Naive thymus-derived CD4-positive, alpha-beta T cell (primary cell): ENCODE measurements at regions not wholly inside any gene's neighbourhood (a gene's known extent, or its start where the extent isn't known, plus 50 kb on each side); places are given as distances from the start of the nearest gene placed in this dataset.

Source experiments
- ATAC-seq: fragments of 150-1000 bp; cut with Tn5 transposase; 2 replicates; pipeline ENCODE4 v1.10.0; 2021; ENCODE audit warnings: mild to moderate bottlenecking, moderate library complexity
- CTCF ChIA-PET: fragments of 350-600 bp; sonication (Branson Sonifier 250); formaldehyde crosslinking; loops from one replicate; lab custom pipeline; 2021; ENCODE audit warnings: antibody characterized with exemption; lab: Charles Lee
- POLR2A ChIA-PET: fragments of 350-600 bp; sonication (Branson Sonifier 250); formaldehyde crosslinking; loops from one replicate; lab custom pipeline; 2021; ENCODE audit warnings: antibody characterized with exemption, inconsistent platforms; lab: Charles Lee
- DNase-seq, 9 donors: peaks; one replicate each; pipeline versions ENCODE4 v3.0.0 to v3.0.0-alpha.2; 2020 to 2022; ENCODE audit warnings: mixed read lengths in 1 of 9
- H3K27ac ChIP-seq: one replicate; pipeline ENCODE4 v1.7.0; 2013; ENCODE audit warnings: mild to moderate bottlenecking, low read depth, low read length, moderate library complexity
- H3K27me3 ChIP-seq, 2 donors: one replicate each; pipeline ENCODE4 v1.7.0; 2013; ENCODE audit warnings: low read length in 2 of 2, mild to moderate bottlenecking in 2 of 2, moderate library complexity in 2 of 2; ENCODE audit not compliant: control insufficient read depth in 2 of 2, insufficient read depth in 2 of 2
- H3K36me3 ChIP-seq, 3 experiments: 1 replicate in 2 of 3; 2 replicates in 1 of 3; pipeline ENCODE4 v1.7.0; 2013; ENCODE audit warnings: low read length in 3 of 3, mild to moderate bottlenecking in 3 of 3, moderate library complexity in 1 of 3; ENCODE audit not compliant: insufficient read depth in 3 of 3, control insufficient read depth in 2 of 3
- H3K4me1 ChIP-seq, 2 donors: one replicate each; pipeline ENCODE4 v1.7.0; 2013; ENCODE audit warnings: low read length in 2 of 2, mild to moderate bottlenecking in 2 of 2, moderate library complexity in 1 of 2; ENCODE audit not compliant: control insufficient read depth in 2 of 2, insufficient read depth in 2 of 2
- H3K4me3 ChIP-seq: 2 replicates; pipeline ENCODE4 v1.7.0; 2013; ENCODE audit warnings: mild to moderate bottlenecking, low read length
- H3K9me3 ChIP-seq, 3 experiments: 1 replicate in 2 of 3; 2 replicates in 1 of 3; pipeline ENCODE4 v1.7.0; 2013; ENCODE audit warnings: low read length in 3 of 3; ENCODE audit not compliant: control insufficient read depth in 2 of 3
- H3K27ac Mint-ChIP-seq, 9 donors: one replicate each; pipeline ENCODE4 v1.8.0; 2020 to 2022; ENCODE audit warnings: mixed read lengths in 9 of 9, mild to moderate bottlenecking in 8 of 9, moderate library complexity in 5 of 9, inconsistent platforms in 2 of 9
- H3K27me3 Mint-ChIP-seq, 5 donors: one replicate each; pipeline ENCODE4 v1.8.0; 2021 to 2022; ENCODE audit warnings: mixed read lengths in 5 of 5, mild to moderate bottlenecking in 1 of 5
- H3K36me3 Mint-ChIP-seq, 5 donors: one replicate each; pipeline ENCODE4 v1.8.0; 2020 to 2022; ENCODE audit warnings: mixed read lengths in 5 of 5, mild to moderate bottlenecking in 3 of 5, inconsistent platforms in 1 of 5
- H3K4me1 Mint-ChIP-seq, 7 donors: one replicate each; pipeline ENCODE4 v1.8.0; 2020 to 2022; ENCODE audit warnings: mixed read lengths in 7 of 7, mild to moderate bottlenecking in 3 of 7, inconsistent platforms in 1 of 7
- H3K4me3 Mint-ChIP-seq, 10 donors: one replicate each; pipeline ENCODE4 v1.8.0; 2020 to 2022; ENCODE audit warnings: mild to moderate bottlenecking in 10 of 10, mixed read lengths in 10 of 10, moderate library complexity in 6 of 10, inconsistent platforms in 2 of 10
- H3K9me3 Mint-ChIP-seq, 11 donors: one replicate each; pipeline ENCODE4 v1.8.0; 2020 to 2022; ENCODE audit warnings: mixed read lengths in 11 of 11, mild to moderate bottlenecking in 4 of 11, inconsistent platforms in 1 of 11, moderate library complexity in 1 of 11
- intact Hi-C, 2 donors: fragments of 100-400 bp; cut with micrococcal nuclease; formaldehyde crosslinking; loops; one replicate each; pipeline ENCODE4 v1.15.1; 2023

GRCh38 chr2:115904516-115904915, 1462.1 kb downstream of the DPP10 start:
- Histone ChIP-seq H3K4me1 (no peaks in the 10 kb centered on the region), H3K36me3 (no peaks in the 10 kb centered on the region), H3K9me3 (no peaks in the 10 kb centered on the region), H3K27me3 (no peaks in the 10 kb centered on the region), H3K4me3 (no peak overlapping the region), H3K27ac (no peak overlapping the region)
- Mint-ChIP-seq H3K4me1 (no peaks in the 10 kb centered on the region), H3K9me3 (peaks cover 0 to 34% (median 9%) of the 10 kb centered on the region in 11 donors), H3K27me3 (no peaks in the 10 kb centered on the region), H3K27ac (no peak overlapping the region), H3K4me3 (no peak overlapping the region), H3K36me3 (no peaks in the 10 kb centered on the region)
- DNase-seq (no peak), ATAC-seq (no peak)
- ChIA-PET CTCF (no interaction called here), POLR2A (no interaction called here)
- intact Hi-C loops = no loop called here

- no peaks in the 10 kb centered on the region for H3K4me1 ChIP-seq
- intact Hi-C loops = no loop called here
- no peak overlapping the region for H3K27ac ChIP-seq
- H3K9me3 Mint-ChIP-seq = peaks cover 2 to 23% (median 7%) of the 10 kb centered on the region in 11 donors
- DNase-seq (no peak), ATAC-seq (no peak)
- H3K9me3 ChIP-seq = no peaks in the 10 kb centered on the region
- no peaks in the 10 kb centered on the region for H3K36me3 ChIP-seq
- H3K4me3 ChIP-seq = no peak overlapping the region
- ChIA-PET POLR2A (no interaction called here), CTCF (no interaction called here)
- H3K36me3 Mint-ChIP-seq = no peaks in the 10 kb centered on the region
- no peaks in the 10 kb centered on the region for H3K27me3 Mint-ChIP-seq
- H3K4me1 Mint-ChIP-seq = no peaks in the 10 kb centered on the region
- no peak overlapping the region for H3K4me3 Mint-ChIP-seq
- no peak overlapping the region for H3K27ac Mint-ChIP-seq
- H3K27me3 ChIP-seq = no peaks in the 10 kb centered on the region
Observed at GRCh38 chr2:115908731-115909130, 1466.3 kb downstream of the DPP10 start.

- ATAC-seq = no peak
Observed at GRCh38 chr2:115910270-115910669, 1467.8 kb downstream of the DPP10 start.

GRCh38 chr2:115913921-115914320, 1471.5 kb downstream of the DPP10 start:
- no peaks in the 10 kb centered on the region for H3K27me3 ChIP-seq
- Mint-ChIP-seq H3K4me1 (no peaks in the 10 kb centered on the region), H3K27me3 (no peaks in the 10 kb centered on the region), H3K9me3 (peaks cover 0 to 28% (median 8%) of the 10 kb centered on the region in 11 donors), H3K4me3 (no peak overlapping the region), H3K36me3 (no peaks in the 10 kb centered on the region), H3K27ac (no peak overlapping the region)
- POLR2A ChIA-PET = no interaction called here
- no peaks in the 10 kb centered on the region for H3K4me1 ChIP-seq
- no peak overlapping the region for H3K27ac ChIP-seq
- no peaks in the 10 kb centered on the region for H3K36me3 ChIP-seq
- CTCF ChIA-PET = no interaction called here
- DNase-seq (no peak), ATAC-seq (no peak)
- intact Hi-C loops = no loop called here
- H3K9me3 ChIP-seq = no peaks in the 10 kb centered on the region
- H3K4me3 ChIP-seq = no peak overlapping the region

More at GRCh38 chr2:115910270-115910669, 1467.8 kb downstream of the DPP10 start:
- no peak overlapping the region for H3K27ac ChIP-seq
- POLR2A ChIA-PET = no interaction called here
- H3K9me3 ChIP-seq = no peaks in the 10 kb centered on the region
- H3K4me3 ChIP-seq = no peak overlapping the region
- no peak for DNase-seq
- H3K4me1 ChIP-seq = no peaks in the 10 kb centered on the region
- no peaks in the 10 kb centered on the region for H3K36me3 ChIP-seq
- Mint-ChIP-seq H3K27ac (no peak overlapping the region), H3K27me3 (no peaks in the 10 kb centered on the region), H3K9me3 (peaks cover 0 to 18% (median 6%) of the 10 kb centered on the region in 11 donors), H3K4me3 (no peak overlapping the region), H3K36me3 (no peaks in the 10 kb centered on the region), H3K4me1 (no peaks in the 10 kb centered on the region)
- intact Hi-C loops = no loop called here
- no peaks in the 10 kb centered on the region for H3K27me3 ChIP-seq
- CTCF ChIA-PET = no interaction called here

- ATAC-seq (no peak), DNase-seq (no peak)
- H3K36me3 ChIP-seq = no peaks in the 10 kb centered on the region
- Mint-ChIP-seq H3K4me3 (no peak overlapping the region), H3K4me1 (no peaks in the 10 kb centered on the region), H3K27ac (no peak overlapping the region), H3K27me3 (peaks cover 0 to 4% (median 0%) of the 10 kb centered on the region in 5 donors), H3K36me3 (no peaks in the 10 kb centered on the region), H3K9me3 (peaks cover 4 to 31% (median 14%) of the 10 kb centered on the region in 11 donors)
- CTCF ChIA-PET = no interaction called here
- no peaks in the 10 kb centered on the region for H3K4me1 ChIP-seq
- H3K27ac ChIP-seq = no peak overlapping the region
- H3K4me3 ChIP-seq = no peak overlapping the region
- POLR2A ChIA-PET = no interaction called here
- intact Hi-C loops = no loop called here
- no peaks in the 10 kb centered on the region for H3K9me3 ChIP-seq
- H3K27me3 ChIP-seq = no peaks in the 10 kb centered on the region
Observed at GRCh38 chr2:115921541-115921940, 1479.1 kb downstream of the DPP10 start.

GRCh38 chr2:115939902-115940301, 1497.5 kb downstream of the DPP10 start:
- no peaks in the 10 kb centered on the region for H3K27me3 Mint-ChIP-seq
- CTCF ChIA-PET = no interaction called here
- H3K9me3 Mint-ChIP-seq = peaks cover 1 to 24% (median 9%) of the 10 kb centered on the region in 11 donors
- no peak overlapping the region for H3K27ac Mint-ChIP-seq
- no peak overlapping the region for H3K27ac ChIP-seq
- no peaks in the 10 kb centered on the region for H3K36me3 ChIP-seq
- H3K4me3 Mint-ChIP-seq = no peak overlapping the region
- intact Hi-C loops = no loop called here
- H3K4me1 Mint-ChIP-seq = no peaks in the 10 kb centered on the region
- no peak overlapping the region for H3K4me3 ChIP-seq
- no peaks in the 10 kb centered on the region for H3K9me3 ChIP-seq
- H3K36me3 Mint-ChIP-seq = no peaks in the 10 kb centered on the region
- POLR2A ChIA-PET = no interaction called here
- no peaks in the 10 kb centered on the region for H3K4me1 ChIP-seq
- no peak for ATAC-seq
- no peak for DNase-seq
- no peaks in the 10 kb centered on the region for H3K27me3 ChIP-seq

GRCh38 chr2:115942800-115943199, 1500.4 kb downstream of the DPP10 start:
- Histone ChIP-seq H3K36me3 (no peaks in the 10 kb centered on the region), H3K27me3 (no peaks in the 10 kb centered on the region), H3K9me3 (no peaks in the 10 kb centered on the region), H3K4me1 (no peaks in the 10 kb centered on the region), H3K27ac (no peak overlapping the region), H3K4me3 (no peak overlapping the region)
- Mint-ChIP-seq H3K9me3 (peaks cover 1 to 22% (median 8%) of the 10 kb centered on the region in 11 donors), H3K27me3 (no peaks in the 10 kb centered on the region), H3K36me3 (no peaks in the 10 kb centered on the region), H3K4me3 (no peak overlapping the region), H3K4me1 (no peaks in the 10 kb centered on the region), H3K27ac (no peak overlapping the region)
- ChIA-PET CTCF (no interaction called here), POLR2A (no interaction called here)
- intact Hi-C loops = no loop called here
- no peak for DNase-seq
- ATAC-seq = no peak
